Stomach (tissue), 8 donors: ENCODE measurements at regions not wholly inside any gene's neighbourhood (a gene's known extent, or its start where the extent isn't known, plus 50 kb on each side); places are given as distances from the start of the nearest gene placed in this dataset.
A peak's percentile ranks its signal among the peaks of the same experiment; 100 is the strongest.

ENCODE experiments used
- DNase-seq, 2 donors: peaks; one replicate each; pipeline versions ENCODE4 v3.0.0 to v3.0.0-alpha.2; 2013 to 2019
- H3K27ac ChIP-seq, 5 donors: fragments of 200-600 bp in 4 of 5; sonication (generic) in 4 of 5; one replicate each; pipeline ENCODE4 v1.5.1; 2013 to 2019; ENCODE audit warnings: mild to moderate bottlenecking in 1 of 5, moderate library complexity in 1 of 5
- H3K27me3 ChIP-seq, 3 donors: fragments of 200-600 bp; sonication (generic); one replicate each; pipeline ENCODE4 v1.5.1; 2017 to 2019; ENCODE audit warnings: mixed run types in 1 of 3
- H3K36me3 ChIP-seq, 4 donors: fragments of 200-600 bp; sonication (generic); 1 replicate in 3 of 4; 2 replicates in 1 of 4; pipeline ENCODE4 v1.5.1; 2016 to 2019
- H3K4me1 ChIP-seq, 4 donors: fragments of 200-600 bp; sonication (generic); one replicate each; pipeline ENCODE4 v1.5.1; 2016 to 2019
- H3K4me3 ChIP-seq, 4 donors: fragments of 200-600 bp; sonication (generic) in 3 of 4; one replicate each; pipeline ENCODE4 v1.5.1; 2016 to 2019; ENCODE audit warnings: mild to moderate bottlenecking in 1 of 4
- H3K9me3 ChIP-seq, 4 donors: fragments of 200-600 bp; sonication (generic); one replicate each; pipeline ENCODE4 v1.5.1; 2016 to 2019
- EP300 ChIP-seq: sonication (generic); formaldehyde crosslinking; IDR thresholded peaks from one replicate; pipeline ENCODE4 v1.6.1; 2017; ENCODE audit warnings: antibody characterized with exemption
- POLR2A ChIP-seq, 4 donors: fragments of 450-650 bp; IDR thresholded peaks; one replicate each; pipeline ENCODE4 v1.6.1; 2016; ENCODE audit warnings: antibody characterized with exemption in 4 of 4, control low read depth in 2 of 4, mild to moderate bottlenecking in 1 of 4, moderate library complexity in 1 of 4
- POLR2AphosphoS5 ChIP-seq, 3 donors: sonication (generic); formaldehyde crosslinking; IDR thresholded peaks; one replicate each; pipeline ENCODE4 v1.6.1; 2016; ENCODE audit warnings: antibody characterized with exemption in 3 of 3
- WGBS, 5 donors: extraction: QIAGEN DNeasy Blood & Tissue Kit in 3 of 5; methylation state at CpG; one replicate each; pipeline versions ENCODE4 v1.1.5 to v1.1.7; 2013 to 2018; 5-methylcytosine and 5-hydroxymethylcytosine counted together
- intact Hi-C: fragments of 100-400 bp; cut with DNase I; formaldehyde crosslinking; loops from one replicate; pipeline ENCODE4 v1.15.1; 2023; ENCODE audit warnings: low total_unique reads
- TF ChIP-seq, protein P1 (sequence below), 7 experiments: fragments of 450-650 bp in 4 of 7; fragments of 200-600 bp in 3 of 7; sonication (generic) in 3 of 7; IDR thresholded peaks; one replicate each; pipeline ENCODE4 v1.5.1; 2016 to 2019; ENCODE audit warnings: antibody characterized with exemption in 7 of 7, control low read depth in 2 of 7, mild to moderate bottlenecking in 1 of 7
- donor health status: healthy with polysubstance abuse.
- donor health status: Bipolar disorder and iron deficiency.
- donor health status: healthy.

DNA sequence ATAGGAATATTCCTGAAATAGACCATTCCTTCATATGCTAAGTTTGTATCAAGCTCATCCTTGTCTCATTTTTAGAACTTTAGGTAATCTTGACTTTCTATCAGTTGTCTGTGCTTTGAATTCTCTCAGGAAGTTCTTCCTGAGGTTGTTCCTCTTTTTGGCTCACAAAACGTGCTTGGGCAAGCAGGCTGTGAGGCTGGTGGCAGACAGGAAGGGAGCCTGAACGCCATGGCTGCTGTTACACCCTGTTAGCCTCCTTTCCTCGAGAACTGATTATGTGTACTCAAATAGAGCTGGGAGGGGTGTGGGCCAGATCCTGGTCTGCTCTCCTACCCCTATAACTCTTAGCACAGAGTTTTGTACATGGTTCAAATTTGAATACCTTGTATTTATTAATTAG lies 136.4 kb upstream of the CELF4 start:
- Histone ChIP-seq H3K9me3 (peaks cover 0 to 3% (median 0%) of the 10 kb centered on the region in 4 donors), H3K4me3 (no peak overlapping the region), H3K27me3 (no peaks in the 10 kb centered on the region), H3K4me1 (no peaks in the 10 kb centered on the region), H3K36me3 (no peaks in the 10 kb centered on the region), H3K27ac (no peak overlapping the region)
- intact Hi-C loops: no loop called here
- TF ChIP-seq, protein P1, sequence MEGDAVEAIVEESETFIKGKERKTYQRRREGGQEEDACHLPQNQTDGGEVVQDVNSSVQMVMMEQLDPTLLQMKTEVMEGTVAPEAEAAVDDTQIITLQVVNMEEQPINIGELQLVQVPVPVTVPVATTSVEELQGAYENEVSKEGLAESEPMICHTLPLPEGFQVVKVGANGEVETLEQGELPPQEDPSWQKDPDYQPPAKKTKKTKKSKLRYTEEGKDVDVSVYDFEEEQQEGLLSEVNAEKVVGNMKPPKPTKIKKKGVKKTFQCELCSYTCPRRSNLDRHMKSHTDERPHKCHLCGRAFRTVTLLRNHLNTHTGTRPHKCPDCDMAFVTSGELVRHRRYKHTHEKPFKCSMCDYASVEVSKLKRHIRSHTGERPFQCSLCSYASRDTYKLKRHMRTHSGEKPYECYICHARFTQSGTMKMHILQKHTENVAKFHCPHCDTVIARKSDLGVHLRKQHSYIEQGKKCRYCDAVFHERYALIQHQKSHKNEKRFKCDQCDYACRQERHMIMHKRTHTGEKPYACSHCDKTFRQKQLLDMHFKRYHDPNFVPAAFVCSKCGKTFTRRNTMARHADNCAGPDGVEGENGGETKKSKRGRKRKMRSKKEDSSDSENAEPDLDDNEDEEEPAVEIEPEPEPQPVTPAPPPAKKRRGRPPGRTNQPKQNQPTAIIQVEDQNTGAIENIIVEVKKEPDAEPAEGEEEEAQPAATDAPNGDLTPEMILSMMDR (IDR thresholded peaks at IDR 0.05): no peak
- TF ChIP-seq POLR2A (IDR thresholded peaks at IDR 0.05): no peak
- no peak for DNase-seq
- WGBS, 5 donors: 23 to 40% (median 30%) methylated on average over 3 of the region's 3 CpGs

DNA sequence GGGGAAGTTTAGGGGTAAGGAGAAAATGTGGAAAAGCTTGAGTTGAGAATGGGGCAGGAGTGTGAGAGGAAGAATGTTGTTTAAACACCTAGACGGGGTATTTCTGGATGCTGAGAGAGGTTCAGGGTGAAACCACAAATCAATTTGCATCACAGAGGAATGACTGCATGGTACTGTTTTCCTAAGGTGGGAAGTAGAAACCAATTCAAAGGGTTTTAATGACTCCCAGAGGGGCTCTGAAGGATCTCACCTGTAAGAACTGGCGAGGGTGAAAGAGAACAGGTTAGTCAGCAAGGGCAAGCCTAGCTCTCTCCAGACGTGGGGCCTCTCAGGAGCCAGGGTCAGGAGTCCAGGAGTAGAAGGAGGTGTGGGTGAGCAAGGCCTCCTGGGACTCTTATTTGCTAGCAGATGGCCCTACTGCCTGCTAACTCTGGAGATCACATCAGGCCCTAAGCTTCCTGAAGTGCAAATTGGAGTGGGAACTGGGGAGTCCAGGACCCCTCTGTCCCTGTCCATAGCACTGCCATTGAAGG lies 133.0 kb upstream of the CELF4 start:
- Histone ChIP-seq H3K27ac (no peak overlapping the region), H3K9me3 (peaks cover 0 to 3% (median 0%) of the 10 kb centered on the region in 4 donors), H3K4me1 (no peaks in the 10 kb centered on the region), H3K4me3 (no peak overlapping the region), H3K27me3 (no peaks in the 10 kb centered on the region), H3K36me3 (no peaks in the 10 kb centered on the region)
- 19 to 36% (median 25%) methylated on average over 3 of the region's 3 CpGs for WGBS, 5 donors
- DNase-seq: peak in 1 of 2 donors; percentile 24
- intact Hi-C loops: no loop called here
- TF ChIP-seq EP300 (no peak), POLR2A (IDR thresholded peaks at IDR 0.05) (no peak), POLR2AphosphoS5 (IDR thresholded peaks at IDR 0.05) (no peak)
- TF ChIP-seq, protein P1 (IDR thresholded peaks at IDR 0.05): no peak

DNA sequence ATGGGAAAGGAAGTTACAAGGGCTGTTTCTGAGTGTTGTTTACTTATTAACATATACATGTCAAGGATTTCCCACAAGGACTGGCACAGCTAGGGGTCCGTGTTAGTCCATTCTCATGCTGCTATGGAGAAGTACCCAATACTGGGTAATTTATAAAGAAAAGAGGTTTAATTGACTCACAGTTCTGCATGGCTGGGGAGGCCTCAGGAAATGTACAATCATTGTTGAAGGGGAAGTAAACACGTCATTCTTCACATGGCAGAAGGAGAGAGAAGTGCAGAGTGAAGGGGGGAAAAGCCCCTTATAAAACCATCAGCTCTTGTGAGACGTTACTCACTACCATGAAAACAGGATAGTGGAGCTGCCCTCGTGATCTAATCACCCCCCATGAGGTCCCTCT lies 128.9 kb upstream of the CELF4 start:
- Histone ChIP-seq H3K9me3 (peaks cover 0 to 3% (median 0%) of the 10 kb centered on the region in 4 donors), H3K4me3 (no peak overlapping the region), H3K27ac (no peak overlapping the region), H3K36me3 (no peaks in the 10 kb centered on the region), H3K4me1 (no peaks in the 10 kb centered on the region), H3K27me3 (no peaks in the 10 kb centered on the region)
- TF ChIP-seq POLR2AphosphoS5 (IDR thresholded peaks at IDR 0.05): no peak
- no peak for TF ChIP-seq POLR2A (IDR thresholded peaks at IDR 0.05)
- TF ChIP-seq, protein P1 (IDR thresholded peaks at IDR 0.05): no peak
- TF ChIP-seq EP300: no peak
- intact Hi-C loops: no loop called here
- no peak for DNase-seq
- 21 to 40% (median 29%) methylated on average over 4 of the region's 4 CpGs for WGBS, 5 donors

DNA sequence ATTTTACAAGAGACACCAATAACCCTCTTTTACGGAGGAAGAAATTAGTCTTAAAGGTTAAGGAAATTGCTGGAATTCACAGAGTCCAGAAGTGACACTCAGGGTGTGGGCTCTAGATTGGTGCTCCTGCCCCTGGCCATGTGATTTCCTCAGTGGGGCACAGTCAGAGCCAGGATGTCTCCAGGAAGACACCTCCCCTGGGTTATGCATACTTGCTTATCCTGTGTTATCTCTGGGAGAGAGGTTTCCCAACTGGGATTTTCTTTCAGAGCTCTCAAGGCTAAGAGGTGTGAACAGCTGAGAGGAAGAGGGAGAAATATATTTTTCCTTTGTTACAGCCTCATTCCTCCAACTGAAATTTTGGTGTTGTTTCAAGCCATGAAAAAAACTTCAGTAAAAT lies 125.6 kb upstream of the CELF4 start:
- WGBS, 5 donors: 77 to 87% (median 80%) methylated on average over 1 of the region's 1 CpG

More for the DNA sequence above, 125.6 kb upstream of the CELF4 start:
- no peak for DNase-seq
- intact Hi-C loops: no loop called here
- Histone ChIP-seq H3K36me3 (no peaks in the 10 kb centered on the region), H3K4me3 (no peak overlapping the region), H3K27ac (no peak overlapping the region), H3K27me3 (no peaks in the 10 kb centered on the region), H3K9me3 (no peaks in the 10 kb centered on the region), H3K4me1 (no peaks in the 10 kb centered on the region)
- TF ChIP-seq EP300 (no peak), POLR2AphosphoS5 (IDR thresholded peaks at IDR 0.05) (no peak)
- TF ChIP-seq, protein P1 (IDR thresholded peaks at IDR 0.05): no peak
